ENCODE measurements at regions not wholly inside any gene's neighbourhood (a gene's known extent, or its start where the extent isn't known, plus 50 kb on each side); places are given as distances from the start of the nearest gene placed in this dataset.

DNA sequence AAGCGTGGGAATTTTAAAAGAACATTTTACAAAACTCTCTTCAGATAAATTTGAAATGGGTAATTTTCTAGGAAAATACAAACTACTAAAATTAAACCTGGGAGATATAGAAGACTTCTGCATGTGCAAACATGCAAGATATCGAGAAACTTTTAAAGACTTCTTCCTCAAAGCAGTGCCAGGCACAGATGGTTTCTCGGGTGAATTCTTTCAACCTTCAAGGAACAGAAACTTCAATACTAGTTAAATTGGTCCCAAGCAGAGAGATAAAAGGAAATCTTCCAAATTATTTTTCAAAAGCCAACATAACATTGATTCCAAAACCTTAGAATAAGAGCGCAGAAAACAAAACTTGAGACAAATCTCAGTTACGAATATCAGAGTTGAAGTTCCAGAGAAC lies 732.7 kb downstream of the PDCD6IP start:
- TF ChIP-seq CTCF (conservative IDR thresholded peaks at IDR 0.05) (no peak), EZH2 (IDR thresholded peaks at IDR 0.05; ENCODE audit: low read depth) (no peak)
- H3K4me3 ChIP-seq: no peak overlapping the region
- H3K36me3 ChIP-seq (ENCODE audit: low read depth): no peaks in the 10 kb centered on the region
- no peak for DNase-seq
- no peaks in the 10 kb centered on the region for H3K27me3 ChIP-seq (ENCODE audit: insufficient read depth, low read depth)
- no TSS peak for BruUV-seq (replicated peaks)
- no peak overlapping the region for H2AFZ ChIP-seq
- intact Hi-C loops (cut with micrococcal nuclease; ENCODE audit: unreplicated experiment): no loop called here
- H3K27ac ChIP-seq: no peak overlapping the region
- no peaks in the 10 kb centered on the region for H4K20me1 ChIP-seq (ENCODE audit: insufficient read depth)
- H3K9me2 ChIP-seq (ENCODE audit: insufficient read depth): no peaks in the 10 kb centered on the region
- no peaks in the 10 kb centered on the region for H3F3A ChIP-seq (ENCODE audit: insufficient read depth, low read depth)
- H3K4me2 ChIP-seq: no peak overlapping the region
- no peaks in the 10 kb centered on the region for H3K4me1 ChIP-seq (replicated peaks; ENCODE audit: insufficient read depth)
- ChIA-PET POLR2A (ENCODE audit: unreplicated experiment) (no interaction called here), CTCF (no interaction called here)
- H3K79me2 ChIP-seq (ENCODE audit: low read depth): no peaks in the 10 kb centered on the region
- no peaks in the 10 kb centered on the region for H3K9me3 ChIP-seq (ENCODE audit: insufficient read depth, low read depth)

DNA sequence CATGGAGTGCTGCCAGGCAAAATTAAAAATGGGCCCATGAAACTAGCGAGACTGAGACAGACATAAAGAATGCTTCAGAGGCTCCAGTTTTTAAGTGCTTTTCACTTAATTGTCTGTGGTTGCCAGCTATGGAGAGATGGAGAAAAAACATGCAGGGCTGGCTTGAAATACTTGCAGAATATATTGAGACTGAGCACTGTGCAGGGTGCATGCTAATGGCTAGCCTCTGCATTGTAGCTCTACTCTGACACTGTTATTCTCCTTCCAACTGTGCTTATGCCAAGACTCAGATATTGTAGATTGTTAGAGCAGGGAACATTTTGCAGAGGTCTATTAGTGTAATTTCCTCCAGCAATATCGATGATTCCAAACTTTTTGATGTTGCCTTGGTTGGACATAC lies 735.0 kb downstream of the PDCD6IP start:
- ChIA-PET POLR2A (ENCODE audit: unreplicated experiment) (no interaction called here), CTCF (no interaction called here)
- no peaks in the 10 kb centered on the region for H3K4me1 ChIP-seq (replicated peaks; ENCODE audit: insufficient read depth)
- H3K9me2 ChIP-seq (ENCODE audit: insufficient read depth): no peaks in the 10 kb centered on the region
- TF ChIP-seq EZH2 (IDR thresholded peaks at IDR 0.05; ENCODE audit: low read depth) (no peak), CTCF (conservative IDR thresholded peaks at IDR 0.05) (no peak)
- H3K27me3 ChIP-seq (ENCODE audit: insufficient read depth, low read depth): no peaks in the 10 kb centered on the region
- no peaks in the 10 kb centered on the region for H3K79me2 ChIP-seq (ENCODE audit: low read depth)
- no peaks in the 10 kb centered on the region for H3K36me3 ChIP-seq (ENCODE audit: low read depth)
- no peaks in the 10 kb centered on the region for H3F3A ChIP-seq (ENCODE audit: insufficient read depth, low read depth)
- H4K20me1 ChIP-seq (ENCODE audit: insufficient read depth): no peaks in the 10 kb centered on the region
- BruUV-seq (replicated peaks): no TSS peak
- no peak overlapping the region for H3K4me3 ChIP-seq
- no peak overlapping the region for H3K27ac ChIP-seq
- no peak for DNase-seq
- no peak overlapping the region for H2AFZ ChIP-seq
- H3K9me3 ChIP-seq (ENCODE audit: insufficient read depth, low read depth): no peaks in the 10 kb centered on the region
- intact Hi-C loops (cut with micrococcal nuclease; ENCODE audit: unreplicated experiment): no loop called here
- H3K4me2 ChIP-seq: no peak overlapping the region

- no peaks in the 10 kb centered on the region for H4K20me1 ChIP-seq (ENCODE audit: insufficient read depth)
- no peak for DNase-seq
- H3K9me3 ChIP-seq (ENCODE audit: insufficient read depth, low read depth): no peaks in the 10 kb centered on the region
- H3K27ac ChIP-seq: no peak overlapping the region
- H3K79me2 ChIP-seq (ENCODE audit: low read depth): no peaks in the 10 kb centered on the region
- BruUV-seq (replicated peaks): no TSS peak
- ChIA-PET CTCF (no interaction called here), POLR2A (ENCODE audit: unreplicated experiment) (no interaction called here)
- H3K9me2 ChIP-seq (ENCODE audit: insufficient read depth): no peaks in the 10 kb centered on the region
- TF ChIP-seq EZH2 (IDR thresholded peaks at IDR 0.05; ENCODE audit: low read depth) (no peak), CTCF (conservative IDR thresholded peaks at IDR 0.05) (no peak)
- intact Hi-C loops (cut with micrococcal nuclease; ENCODE audit: unreplicated experiment): no loop called here
- H3K4me3 ChIP-seq: no peak overlapping the region
- H3K4me1 ChIP-seq (replicated peaks; ENCODE audit: insufficient read depth): no peaks in the 10 kb centered on the region
- no peak overlapping the region for H2AFZ ChIP-seq
- H3K4me2 ChIP-seq: no peak overlapping the region
- H3K36me3 ChIP-seq (ENCODE audit: low read depth): no peaks in the 10 kb centered on the region
- H3F3A ChIP-seq (ENCODE audit: insufficient read depth, low read depth): no peaks in the 10 kb centered on the region
- no peaks in the 10 kb centered on the region for H3K27me3 ChIP-seq (ENCODE audit: insufficient read depth, low read depth)
These were observed 735.6 kb downstream of the PDCD6IP start for GRCh38 chr3:34534013-34534412.
